ENCODE measurements at regions not wholly inside any gene's neighbourhood (a gene's known extent, or its start where the extent isn't known, plus 50 kb on each side); places are given as distances from the start of the nearest gene placed in this dataset.

GRCh38 chr6:100230953-100231316 lies 233.8 kb downstream of the SIM1 start (continued):
- TF ChIP-seq USF1 (IDR thresholded peaks at IDR 0.05; ENCODE audit: borderline replicate concordance, extremely low read length, insufficient read depth, low read depth, low read length) (no peak), HDAC2 (IDR thresholded peaks at IDR 0.05) (no peak), IRF3 (IDR thresholded peaks at IDR 0.05) (no peak), RELB (IDR thresholded peaks at IDR 0.05; ENCODE audit: low read depth) (no peak), ATF7 (IDR thresholded peaks at IDR 0.05; ENCODE audit: low read depth) (no peak), SRF (IDR thresholded peaks at IDR 0.05; ENCODE audit: low read depth in 2 of 2, low read length in 2 of 2) (no peak)

- DNase-seq (ENCODE audit: low read depth, low spot score) (no peak), FAIRE-seq (no peak), ATAC-seq (no peak)
- no peak overlapping the region for H3K9ac ChIP-seq (ENCODE audit: control insufficient read depth, insufficient read depth, low read length)
- no peaks in the 10 kb centered on the region for H3K36me3 ChIP-seq (ENCODE audit: control insufficient read depth in 2 of 2, insufficient read depth in 2 of 2, low read length in 1 of 2)
- BruUV-seq (replicated peaks): no TSS peak
- H3K79me2 ChIP-seq (ENCODE audit: control insufficient read depth, insufficient read depth, low read length): no peaks in the 10 kb centered on the region
- CTCF ChIA-PET: interaction anchor here (0.9 to 1.6 kb wide), 6 partner anchors 12 to 116 kb away, joined by 3 to 4 read pairs (median 3); no protein-coding TSS in a partner anchor
- H4K20me1 ChIP-seq (ENCODE audit: control insufficient read depth, insufficient read depth): no peaks in the 10 kb centered on the region
- SMC1A ChIA-PET (ENCODE audit: uncharacterized antibody, unreplicated experiment): interaction anchor here (0.7 to 2.6 kb wide), 9 partner anchors 12 to 114 kb away, joined by 3 to 12 read pairs (median 3); no protein-coding TSS in a partner anchor
- no peak overlapping the region for H3K4me3 ChIP-seq
- POLR2A ChIA-PET: no interaction called here
- H3K4me2 ChIP-seq (ENCODE audit: control insufficient read depth, insufficient read depth): no peak overlapping the region
- in situ Hi-C loops (cut with MboI): no loop called here
- H2AFZ ChIP-seq (ENCODE audit: control insufficient read depth, low read depth, low read length): no peak overlapping the region
- no peaks in the 10 kb centered on the region for H3K27me3 ChIP-seq (replicated peaks in 1 of 2; ENCODE audit: control insufficient read depth in 2 of 2, insufficient read depth in 2 of 2, low read length in 1 of 2)
- intact Hi-C loops (cut with micrococcal nuclease; ENCODE audit: unreplicated experiment): no loop called here
- no peaks in the 10 kb centered on the region for H3K9me3 ChIP-seq (replicated peaks; ENCODE audit: control insufficient read depth, insufficient read depth, low read length)
- WGBS (ENCODE audit: insufficient coverage, insufficient replicate concordance, low lambda C conversion rate, missing lambda C conversion rate): 72% methylated on average over 6 of the region's 6 CpGs
- no peaks in the 10 kb centered on the region for H3K4me1 ChIP-seq (ENCODE audit: control insufficient read depth, insufficient read depth, low read length)
- no peak overlapping the region for H3K27ac ChIP-seq (ENCODE audit: control insufficient read depth, insufficient read depth)
- RAD21 ChIA-PET (ENCODE audit: unreplicated experiment): interaction anchor here (1.1 to 2.2 kb wide), 2 partner anchors 58 to 77 kb away, joined by 3 to 5 read pairs; no protein-coding TSS in a partner anchor
- TF ChIP-seq E2F4 (IDR thresholded peaks at IDR 0.05; ENCODE audit: low read depth, low read length) (no peak), NFYB (IDR thresholded peaks at IDR 0.05; ENCODE audit: insufficient read depth, low read depth, low read length) (no peak), RUNX3 (IDR thresholded peaks at IDR 0.05; ENCODE audit: low read length) (no peak), ESRRA (IDR thresholded peaks at IDR 0.05; ENCODE audit: low read length) (no peak), TCF3 (IDR thresholded peaks at IDR 0.05; ENCODE audit: borderline replicate concordance, insufficient read depth, low read depth, low read length) (no peak), PRDM15 (CRISPR knock-in tag; IDR thresholded peaks at IDR 0.05) (no peak), BCL11A (IDR thresholded peaks at IDR 0.05; ENCODE audit: low read depth, low read length) (no peak)
Observed at GRCh38 chr6:100230115-100230952, 234.4 kb downstream of the SIM1 start.

All from GM12878 (cell line).